ENCODE measurements at regions not wholly inside any gene's neighbourhood (a gene's known extent, or its start where the extent isn't known, plus 50 kb on each side); places are given as distances from the start of the nearest gene placed in this dataset.
"Not testable (repeated sequence)": the region's sequence is repeated elsewhere in the genome, so short reads cannot be mapped to it uniquely, and the experiment has no call there.

DNA sequence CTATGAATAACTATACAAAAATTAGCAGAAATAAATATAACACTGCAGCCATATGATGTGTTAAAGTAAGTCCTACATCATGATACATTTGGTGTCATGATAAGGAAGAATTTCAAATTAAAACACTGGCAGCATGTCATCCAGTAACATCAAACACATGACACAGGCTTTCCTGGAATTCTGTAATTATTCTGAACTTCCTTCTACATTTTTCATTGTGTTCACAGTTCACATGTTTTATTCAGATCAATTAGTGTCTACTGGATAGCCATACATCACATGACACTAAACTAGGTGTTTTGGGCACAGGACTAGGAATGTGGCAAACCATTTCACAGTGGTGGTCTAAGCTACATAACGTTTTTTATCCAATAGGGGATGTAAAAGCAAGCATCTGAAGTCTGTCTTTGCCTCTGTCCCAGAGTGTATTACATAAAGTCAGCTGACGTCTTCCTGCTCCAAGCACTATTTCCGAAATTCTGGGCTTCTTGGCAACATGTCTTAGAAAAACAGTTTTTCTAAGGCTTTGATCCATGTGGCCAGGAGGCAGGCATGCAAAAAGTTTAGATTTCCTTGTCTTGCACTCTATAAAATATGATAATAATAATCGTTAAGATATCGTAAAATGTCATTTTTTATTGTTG, 707.9 kb downstream of the CENPC start:
- DNase-seq (ENCODE audit: low spot score) = no peak

DNA sequence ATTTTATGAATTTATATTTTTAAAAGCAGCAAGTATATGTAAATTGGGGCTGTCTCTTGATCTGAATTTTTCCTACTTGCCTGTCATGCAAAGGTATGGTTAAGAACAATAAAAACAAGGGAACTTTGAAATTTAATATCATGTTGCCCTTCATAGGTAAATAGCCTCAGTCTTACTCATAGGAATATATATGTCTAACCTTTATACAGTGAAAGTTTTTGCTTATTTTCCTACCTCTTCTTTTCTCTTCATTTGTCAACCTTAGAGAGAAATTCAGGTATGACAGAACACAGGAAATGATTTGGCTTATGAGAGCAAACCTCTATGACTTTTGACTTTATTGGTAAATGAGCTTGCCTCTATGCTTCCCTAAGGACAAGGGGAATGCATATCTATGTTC, 716.0 kb downstream of the CENPC start:
- no peak for DNase-seq (ENCODE audit: low spot score)

DNA sequence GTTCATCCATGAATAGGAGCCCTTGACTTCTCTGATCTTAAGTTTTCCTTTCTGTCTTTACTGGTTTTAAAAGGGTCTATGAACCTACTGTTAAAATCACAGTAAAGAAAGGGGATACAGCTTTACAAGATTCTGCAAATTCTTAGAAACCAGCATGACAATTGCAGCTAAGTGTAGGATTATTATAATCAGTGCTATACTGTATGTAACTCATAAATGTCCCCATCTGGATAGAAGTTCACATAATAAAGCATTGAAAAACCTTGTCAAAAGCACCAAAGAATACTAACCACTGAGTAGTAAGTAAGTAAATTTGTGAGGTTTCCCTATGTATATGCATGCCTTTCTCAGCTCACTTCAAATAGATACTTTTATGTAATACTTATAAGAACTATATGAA, 724.6 kb downstream of the CENPC start:
- no peak for DNase-seq (ENCODE audit: low spot score)

GRCh38 chr4:66814277-66814676, 731.0 kb downstream of the CENPC start:
- DNase-seq (ENCODE audit: low spot score) = no peak

DNA sequence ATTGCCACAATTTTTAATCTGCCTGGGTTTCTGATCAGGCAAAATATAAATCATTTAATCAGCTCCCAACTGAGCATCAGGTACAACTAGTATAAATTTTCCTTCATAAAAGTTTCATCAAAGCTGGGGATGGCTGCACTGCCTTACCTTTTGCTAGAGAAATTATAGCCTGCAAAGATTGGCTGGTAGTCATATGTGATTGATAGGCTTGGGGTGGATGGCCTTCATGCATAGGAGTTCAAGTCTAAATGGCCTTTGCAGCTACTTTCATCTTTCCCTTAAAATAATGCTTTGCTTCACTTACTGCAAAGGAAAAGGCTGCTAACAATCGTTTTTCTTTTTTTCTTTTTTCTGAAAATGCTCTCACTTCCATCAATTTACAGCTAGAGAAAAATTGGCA, 739.7 kb downstream of the CENPC start:
- DNase-seq (ENCODE audit: low spot score) = no peak

GRCh38 chr4:66804979-66805378, 740.3 kb downstream of the CENPC start:
- DNase-seq (ENCODE audit: low spot score) = no peak

DNA sequence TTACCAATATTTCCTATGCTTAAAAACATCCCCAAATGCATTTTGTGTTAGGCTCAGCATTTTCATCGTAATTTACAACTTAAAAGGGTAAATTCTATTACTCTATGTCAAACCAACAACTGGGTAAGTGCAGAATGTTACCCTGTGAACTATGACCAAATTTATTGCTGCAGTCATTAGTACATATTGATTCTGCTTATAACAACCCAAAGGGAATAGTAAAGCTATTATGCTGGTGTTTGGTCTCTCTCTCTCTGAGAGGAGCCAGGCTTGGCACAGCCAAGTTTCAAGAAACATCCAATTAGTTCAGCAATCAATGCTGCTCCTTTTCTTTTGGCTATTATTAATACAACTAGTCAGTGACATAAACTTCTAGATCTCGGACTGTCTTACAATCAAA, 747.7 kb downstream of the CENPC start:
- DNase-seq (ENCODE audit: low spot score) = no peak

GRCh38 chr4:66795724-66796123, 749.6 kb downstream of the CENPC start:
- DNase-seq (ENCODE audit: low spot score) = no peak

DNA sequence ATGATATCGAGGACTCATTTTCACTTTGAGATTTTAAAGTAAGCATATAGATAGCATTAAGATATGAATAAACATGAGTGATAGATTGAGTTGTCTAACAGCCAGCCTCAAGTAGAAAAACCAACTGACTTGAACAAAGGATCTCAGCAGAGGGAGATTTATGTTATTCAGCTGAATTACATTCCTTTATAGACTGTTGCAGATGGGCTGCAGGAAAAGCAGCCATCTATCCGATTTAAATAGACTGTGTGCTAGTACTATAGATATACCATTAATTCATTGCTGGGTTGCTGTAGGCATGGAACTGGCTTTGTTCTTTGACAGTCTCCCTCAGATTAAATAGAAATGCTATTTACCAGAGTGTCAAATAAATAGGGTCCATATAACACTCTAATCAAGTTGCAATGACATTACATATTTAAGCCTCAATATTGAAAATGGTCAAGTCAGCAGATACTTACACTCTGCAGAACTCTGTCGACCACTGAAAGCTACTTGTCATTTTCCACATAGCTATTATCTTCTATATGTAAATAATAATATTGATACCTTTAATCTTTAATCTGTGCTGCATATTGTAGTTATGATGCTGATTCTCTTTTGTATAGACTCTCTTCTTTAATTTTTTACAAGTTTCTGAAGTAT, 750.8 kb downstream of the CENPC start:
- no peak for DNase-seq (ENCODE audit: low spot score)

DNA sequence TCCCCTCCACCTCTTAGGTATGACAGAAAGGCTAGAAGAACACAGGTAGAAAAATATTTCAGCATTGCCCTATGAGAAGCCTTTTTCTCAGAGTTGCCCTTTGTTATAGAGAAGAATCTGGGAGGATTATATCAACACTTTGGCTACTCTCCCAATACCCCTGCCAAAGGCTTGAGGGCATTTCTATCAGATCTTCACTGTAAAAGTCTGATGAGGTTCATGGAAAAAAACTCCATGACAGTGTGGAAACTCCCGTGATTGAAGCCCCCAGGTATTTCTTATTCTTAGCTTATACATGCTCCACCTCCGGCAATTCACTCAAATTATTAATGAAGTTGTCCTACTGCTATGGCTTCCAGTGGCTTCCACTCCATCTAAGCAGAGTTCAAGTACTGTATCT, 753.6 kb downstream of the CENPC start:
- no peak for DNase-seq (ENCODE audit: low spot score)

GRCh38 chr4:66785479-66785878, 759.8 kb downstream of the CENPC start:
- DNase-seq (ENCODE audit: low spot score) = no peak

GRCh38 chr4:66782751-66783150, 762.6 kb downstream of the CENPC start:
- not testable (repeated sequence) for DNase-seq (ENCODE audit: low spot score)

DNA sequence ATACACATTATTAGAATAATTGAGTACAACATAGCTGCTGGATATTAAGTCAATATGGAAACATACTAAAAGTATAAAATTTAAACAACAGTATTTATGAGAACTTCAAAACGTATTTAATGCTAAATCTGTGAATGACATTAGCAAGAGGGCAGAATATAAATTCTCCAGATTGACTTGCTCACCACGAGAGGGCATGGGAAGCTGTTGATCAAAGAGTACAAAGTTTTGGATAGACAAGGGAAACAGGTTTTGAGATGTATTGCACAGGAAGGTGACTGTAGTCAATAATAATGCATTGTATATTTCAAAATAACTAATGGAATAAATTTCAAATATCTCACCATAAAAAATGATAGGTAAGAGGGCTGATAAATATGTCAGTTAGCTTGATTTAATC, 768.2 kb downstream of the CENPC start:
- no peak for DNase-seq (ENCODE audit: low spot score)

GRCh38 chr4:66769441-66769840, 775.9 kb downstream of the CENPC start:
- no peak for DNase-seq (ENCODE audit: low spot score)

DNA sequence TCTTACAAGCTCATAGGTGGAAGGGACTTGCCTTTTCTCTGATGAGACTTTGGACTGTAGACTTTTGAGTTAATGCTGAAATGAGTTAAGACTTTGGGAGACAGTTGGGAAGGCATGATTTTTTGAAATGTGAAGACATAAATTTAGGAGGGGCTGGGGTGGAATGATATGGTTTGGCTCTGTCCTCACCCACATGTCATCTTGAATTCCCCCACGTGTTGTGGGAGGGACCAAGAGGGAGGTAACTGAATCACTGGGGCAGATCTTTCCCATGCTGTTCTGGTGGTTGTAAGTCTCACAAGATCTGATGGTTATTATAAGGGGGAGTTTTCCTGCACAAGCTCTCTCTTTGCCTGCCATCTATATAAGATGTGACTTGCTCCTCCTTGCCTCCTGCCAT, 777.9 kb downstream of the CENPC start:
- DNase-seq (ENCODE audit: low spot score) = no peak

DNA sequence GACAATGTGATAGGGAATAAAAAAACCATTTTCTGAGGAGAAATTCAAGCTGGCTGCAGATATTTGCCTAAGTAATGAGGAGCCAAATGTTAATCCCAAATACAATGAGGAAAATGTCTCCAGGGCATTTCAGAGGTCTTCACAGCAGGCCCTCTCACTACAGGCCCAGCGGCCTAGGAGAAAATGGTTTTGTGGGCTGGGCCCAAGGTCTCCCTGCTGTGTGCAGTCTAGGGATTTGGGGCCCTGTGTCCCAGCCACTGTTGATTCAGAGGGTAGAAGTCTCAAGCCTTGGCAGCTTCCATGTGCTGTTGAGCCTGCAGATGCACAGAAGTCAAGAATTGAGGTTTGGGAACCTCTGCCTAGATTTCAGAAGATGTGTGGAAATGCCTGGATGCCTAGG, 778.7 kb downstream of the CENPC start:
- no peak for DNase-seq (ENCODE audit: low spot score)

GRCh38 chr4:66750273-66750672, 795.0 kb downstream of the CENPC start:
- DNase-seq (ENCODE audit: low spot score) = no peak

- not testable (repeated sequence) for DNase-seq (ENCODE audit: low spot score)
Measured at GRCh38 chr4:66746918-66747317, 798.4 kb downstream of the CENPC start.

GRCh38 chr4:66741081-66741480, 804.2 kb downstream of the CENPC start:
- DNase-seq (ENCODE audit: low spot score) = no peak

GRCh38 chr4:66736606-66737005, 808.7 kb downstream of the CENPC start:
- no peak for DNase-seq (ENCODE audit: low spot score)

GRCh38 chr4:66728280-66728679, 817.0 kb downstream of the CENPC start:
- DNase-seq (ENCODE audit: low spot score) = no peak

GRCh38 chr4:66712301-66712921, 832.9 kb downstream of the CENPC start:
- not testable (repeated sequence) for DNase-seq (ENCODE audit: low spot score)

GRCh38 chr4:66704243-66704642, 841.1 kb downstream of the CENPC start:
- DNase-seq (ENCODE audit: low spot score) = no peak

DNA sequence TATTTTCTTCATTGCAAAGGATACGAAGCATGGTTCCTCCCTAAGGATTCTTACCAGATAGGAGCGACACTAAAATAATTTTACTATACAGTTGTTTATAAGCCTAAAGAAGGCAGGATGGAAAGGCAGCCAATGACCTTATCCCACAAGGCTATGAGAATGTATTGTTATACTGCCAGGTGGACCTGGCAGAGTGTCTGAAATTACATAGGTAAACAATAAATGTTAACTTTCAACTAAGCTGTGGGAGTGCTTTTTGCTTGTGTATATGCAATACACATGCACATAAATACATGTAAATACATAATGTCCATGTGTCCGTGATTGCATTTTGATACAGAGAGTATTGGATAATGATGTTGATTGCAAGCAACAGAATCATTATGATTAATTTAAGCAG, 850.6 kb downstream of the CENPC start:
- no peak for DNase-seq (ENCODE audit: low spot score)
